RWPE1 (cell line): ENCODE measurements at regions not wholly inside any gene's neighbourhood (a gene's known extent, or its start where the extent isn't known, plus 50 kb on each side); places are given as distances from the start of the nearest gene placed in this dataset.
"Not testable (repeated sequence)": the region's sequence is repeated elsewhere in the genome, so short reads cannot be mapped to it uniquely, and the experiment has no call there.

Experiments used
- CTCF ChIA-PET: fragments of 350-600 bp; sonication (Branson Sonifier 250); formaldehyde crosslinking; extraction: SDS; loops from one replicate; lab custom pipeline; 2021; lab: Yijun Ruan, JAX
- POLR2A ChIA-PET: fragments of 400-600 bp; formaldehyde crosslinking; extraction: SDS; loops from one replicate; lab custom pipeline; 2020; ENCODE audit warnings: antibody characterized with exemption; ENCODE audit not compliant: low non-redundant PET; lab: Yijun Ruan, JAX
- DNase-seq: peaks from one replicate; pipeline ENCODE4 v3.0.0; 2012; ENCODE audit warnings: low spot score
- H3K27ac ChIP-seq: fragments of 450-650 bp; 2 replicates; pipeline ENCODE4 v1.5.1; 2017

GRCh38 chrY:3974362-3974761 lies 395.5 kb downstream of the TGIF2LY start:
- CTCF ChIA-PET, H3K27ac ChIP-seq, DNase-seq, POLR2A ChIA-PET: not testable (repeated sequence)

- H3K27ac ChIP-seq, CTCF ChIA-PET, POLR2A ChIA-PET, DNase-seq: not testable (repeated sequence)
Observed at GRCh38 chrY:3974983-3975382, 396.1 kb downstream of the TGIF2LY start.

GRCh38 chrY:3980812-3981211 lies 401.9 kb downstream of the TGIF2LY start:
- H3K27ac ChIP-seq, DNase-seq, CTCF ChIA-PET, POLR2A ChIA-PET: not testable (repeated sequence)

GRCh38 chrY:3981817-3982216 lies 402.9 kb downstream of the TGIF2LY start:
- peak overlapping the region; percentile 23 for H3K27ac ChIP-seq
- CTCF ChIA-PET, DNase-seq, POLR2A ChIA-PET: not testable (repeated sequence)
